ENCODE measurements at regions not wholly inside any gene's neighbourhood (a gene's known extent, or its start where the extent isn't known, plus 50 kb on each side); places are given as distances from the start of the nearest gene placed in this dataset.
"Not testable (repeated sequence)": the region's sequence is repeated elsewhere in the genome, so short reads cannot be mapped to it uniquely, and the experiment has no call there.

- Histone ChIP-seq H3K4me3 (no peak overlapping the region), H3K9me3 (ENCODE audit: low read depth) (no peaks in the 10 kb centered on the region), H3K4me1 (ENCODE audit: low read depth) (no peaks in the 10 kb centered on the region), H3K36me3 (no peaks in the 10 kb centered on the region), H3K27ac (no peak overlapping the region), H3K27me3 (no peaks in the 10 kb centered on the region)
- DNase-seq (ENCODE audit: low read depth in 1 of 2, low spot score in 1 of 2): no peak
- TF ChIP-seq CTCF (IDR thresholded peaks at IDR 0.05; ENCODE audit: low read depth, low read length): no peak
These were observed 441.7 kb downstream of the CDH11 start for GRCh38 chr16:64679976-64680690.

- Histone ChIP-seq H3K27me3 (no peaks in the 10 kb centered on the region), H3K4me1 (ENCODE audit: low read depth) (no peaks in the 10 kb centered on the region)
These were observed 452.3 kb downstream of the CDH11 start for GRCh38 chr16:64669573-64669972.

GRCh38 chr16:64667334-64667877 is 454.5 kb downstream of the CDH11 start:
- DNase-seq (ENCODE audit: low read depth in 1 of 2, low spot score in 1 of 2): no peak
- Histone ChIP-seq H3K4me1 (ENCODE audit: low read depth) (no peaks in the 10 kb centered on the region), H3K27me3 (no peaks in the 10 kb centered on the region), H3K36me3 (no peaks in the 10 kb centered on the region), H3K4me3 (no peak overlapping the region), H3K27ac (no peak overlapping the region), H3K9me3 (ENCODE audit: low read depth) (no peaks in the 10 kb centered on the region)
- TF ChIP-seq CTCF (IDR thresholded peaks at IDR 0.05; ENCODE audit: low read depth, low read length): no peak

More at GRCh38 chr16:64669573-64669972, 452.3 kb downstream of the CDH11 start:
- H3K27ac ChIP-seq: no peak overlapping the region
- no peak for TF ChIP-seq CTCF (IDR thresholded peaks at IDR 0.05; ENCODE audit: low read depth, low read length)
- no peaks in the 10 kb centered on the region for H3K9me3 ChIP-seq (ENCODE audit: low read depth)
- no peaks in the 10 kb centered on the region for H3K36me3 ChIP-seq
- H3K4me3 ChIP-seq: no peak overlapping the region
- DNase-seq (ENCODE audit: low read depth in 1 of 2, low spot score in 1 of 2): no peak

GRCh38 chr16:64662312-64662711 is 459.6 kb downstream of the CDH11 start:
- H3K36me3 ChIP-seq; DNase-seq (ENCODE audit: low read depth in 1 of 2, low spot score in 1 of 2); H3K4me1 ChIP-seq (ENCODE audit: low read depth); H3K9me3 ChIP-seq (ENCODE audit: low read depth); H3K4me3 ChIP-seq; H3K27ac ChIP-seq; H3K27me3 ChIP-seq: not testable (repeated sequence)

- H3K36me3 ChIP-seq: no peaks in the 10 kb centered on the region
- no peak overlapping the region for H3K27ac ChIP-seq
- no peaks in the 10 kb centered on the region for H3K9me3 ChIP-seq (ENCODE audit: low read depth)
- no peak overlapping the region for H3K4me3 ChIP-seq
- DNase-seq (ENCODE audit: low read depth in 1 of 2, low spot score in 1 of 2): no peak
- no peaks in the 10 kb centered on the region for H3K27me3 ChIP-seq
- TF ChIP-seq CTCF (IDR thresholded peaks at IDR 0.05; ENCODE audit: low read depth, low read length): no peak
- H3K4me1 ChIP-seq (ENCODE audit: low read depth): peaks cover 5% of the 10 kb centered on the region
These were observed 462.0 kb downstream of the CDH11 start for GRCh38 chr16:64659866-64660265.

GRCh38 chr16:64657316-64658011 is 464.4 kb downstream of the CDH11 start:
- DNase-seq (ENCODE audit: low read depth in 1 of 2, low spot score in 1 of 2): peak in 1 of 2 donors; percentile 4
- Histone ChIP-seq H3K27ac (no peak overlapping the region), H3K4me3 (no peak overlapping the region), H3K9me3 (ENCODE audit: low read depth) (no peaks in the 10 kb centered on the region), H3K27me3 (no peaks in the 10 kb centered on the region), H3K36me3 (no peaks in the 10 kb centered on the region), H3K4me1 (ENCODE audit: low read depth) (peaks cover 5% of the 10 kb centered on the region)
- TF ChIP-seq CTCF (IDR thresholded peaks at IDR 0.05; ENCODE audit: low read depth, low read length): no peak

Data from cardiac muscle cell (in vitro differentiated cells and primary cell).